ENCODE measurements at regions not wholly inside any gene's neighbourhood (a gene's known extent, or its start where the extent isn't known, plus 50 kb on each side); places are given as distances from the start of the nearest gene placed in this dataset.

- Histone ChIP-seq H3K4me3 (ENCODE audit: insufficient read depth, low read length) (no peak overlapping the region), H3K4me1 (ENCODE audit: insufficient read depth, low read length) (no peaks in the 10 kb centered on the region), H3K79me2 (ENCODE audit: insufficient read depth, low read length) (no peaks in the 10 kb centered on the region), H3K9me3 (ENCODE audit: low read depth, low read length) (no peaks in the 10 kb centered on the region), H3K36me3 (ENCODE audit: insufficient read depth, low read length) (no peaks in the 10 kb centered on the region), H3K4me2 (ENCODE audit: insufficient read depth, low read length) (no peak overlapping the region), H4K20me1 (ENCODE audit: insufficient read depth, low read length) (no peaks in the 10 kb centered on the region), H3K27ac (ENCODE audit: low read depth, low read length) (no peak overlapping the region), H3K27me3 (ENCODE audit: insufficient read depth, low read length) (no peaks in the 10 kb centered on the region), H2AFZ (ENCODE audit: low read length) (no peak overlapping the region)
- no peak for DNase-seq (ENCODE audit: insufficient read length, low spot score, missing footprints)
- no peak for TF ChIP-seq CTCF (IDR thresholded peaks at IDR 0.05; ENCODE audit: extremely low read depth, low read depth, low read length)
Observed at GRCh38 chr2:184026961-184027360, 571.4 kb upstream of the ZNF804A start.

- no peak for DNase-seq (ENCODE audit: insufficient read length, low spot score, missing footprints)
- H4K20me1 ChIP-seq (ENCODE audit: insufficient read depth, low read length) = no peaks in the 10 kb centered on the region
- no peaks in the 10 kb centered on the region for H3K9me3 ChIP-seq (ENCODE audit: low read depth, low read length)
- no peak overlapping the region for H3K27ac ChIP-seq (ENCODE audit: low read depth, low read length)
- H3K4me2 ChIP-seq (ENCODE audit: insufficient read depth, low read length) = no peak overlapping the region
- H3K27me3 ChIP-seq (ENCODE audit: insufficient read depth, low read length) = no peaks in the 10 kb centered on the region
- H3K36me3 ChIP-seq (ENCODE audit: insufficient read depth, low read length) = no peaks in the 10 kb centered on the region
- no peak overlapping the region for H2AFZ ChIP-seq (ENCODE audit: low read length)
- TF ChIP-seq CTCF (IDR thresholded peaks at IDR 0.05; ENCODE audit: extremely low read depth, low read depth, low read length) = no peak
- no peaks in the 10 kb centered on the region for H3K4me1 ChIP-seq (ENCODE audit: insufficient read depth, low read length)
- no peak overlapping the region for H3K4me3 ChIP-seq (ENCODE audit: insufficient read depth, low read length)
- H3K79me2 ChIP-seq (ENCODE audit: insufficient read depth, low read length) = no peaks in the 10 kb centered on the region
Observed at GRCh38 chr2:184030245-184030644, 568.1 kb upstream of the ZNF804A start.

GRCh38 chr2:184030989-184031388, 567.3 kb upstream of the ZNF804A start:
- Histone ChIP-seq H3K9me3 (ENCODE audit: low read depth, low read length) (no peaks in the 10 kb centered on the region), H3K27ac (ENCODE audit: low read depth, low read length) (no peak overlapping the region), H3K79me2 (ENCODE audit: insufficient read depth, low read length) (no peaks in the 10 kb centered on the region), H3K36me3 (ENCODE audit: insufficient read depth, low read length) (no peaks in the 10 kb centered on the region), H4K20me1 (ENCODE audit: insufficient read depth, low read length) (no peaks in the 10 kb centered on the region), H3K4me2 (ENCODE audit: insufficient read depth, low read length) (no peak overlapping the region), H3K4me3 (ENCODE audit: insufficient read depth, low read length) (no peak overlapping the region), H3K4me1 (ENCODE audit: insufficient read depth, low read length) (no peaks in the 10 kb centered on the region), H2AFZ (ENCODE audit: low read length) (no peak overlapping the region), H3K27me3 (ENCODE audit: insufficient read depth, low read length) (no peaks in the 10 kb centered on the region)
- no peak for DNase-seq (ENCODE audit: insufficient read length, low spot score, missing footprints)
- TF ChIP-seq CTCF (IDR thresholded peaks at IDR 0.05; ENCODE audit: extremely low read depth, low read depth, low read length) = no peak

- Histone ChIP-seq H3K4me1 (ENCODE audit: insufficient read depth, low read length) (no peaks in the 10 kb centered on the region), H3K4me2 (ENCODE audit: insufficient read depth, low read length) (no peak overlapping the region), H3K27me3 (ENCODE audit: insufficient read depth, low read length) (no peaks in the 10 kb centered on the region), H3K4me3 (ENCODE audit: insufficient read depth, low read length) (no peak overlapping the region), H4K20me1 (ENCODE audit: insufficient read depth, low read length) (no peaks in the 10 kb centered on the region), H3K9me3 (ENCODE audit: low read depth, low read length) (no peaks in the 10 kb centered on the region), H3K36me3 (ENCODE audit: insufficient read depth, low read length) (no peaks in the 10 kb centered on the region), H2AFZ (ENCODE audit: low read length) (no peak overlapping the region), H3K79me2 (ENCODE audit: insufficient read depth, low read length) (no peaks in the 10 kb centered on the region), H3K27ac (ENCODE audit: low read depth, low read length) (no peak overlapping the region)
- DNase-seq (ENCODE audit: insufficient read length, low spot score, missing footprints) = no peak
- TF ChIP-seq CTCF (IDR thresholded peaks at IDR 0.05; ENCODE audit: extremely low read depth, low read depth, low read length) = no peak
Observed at GRCh38 chr2:184031402-184032147, 566.8 kb upstream of the ZNF804A start.

All from osteoblast (primary cell).